DOHH2 (cell line): ENCODE measurements at regions not wholly inside any gene's neighbourhood (a gene's known extent, or its start where the extent isn't known, plus 50 kb on each side); places are given as distances from the start of the nearest gene placed in this dataset.

Source experiments
- H3F3A ChIP-seq: fragments of 200-600 bp; sonication (generic), shearing (Covaris generic); 2 replicates; pipeline ENCODE4 v1.6.0; 2016; ENCODE audit warnings: antibody characterized with exemption, mild to moderate bottlenecking; ENCODE audit not compliant: control insufficient read depth, insufficient read depth
- H3K27ac ChIP-seq: fragments of 200-600 bp; sonication (generic); 2 replicates; pipeline ENCODE4 v1.5.1; 2014; ENCODE audit warnings: low read depth, mild to moderate bottlenecking, low read length, moderate library complexity
- H3K27me3 ChIP-seq: fragments of 200-600 bp; sonication (generic); 2 replicates; pipeline ENCODE4 v1.6.1; 2014; ENCODE audit warnings: mild to moderate bottlenecking, low read length, mixed read lengths; ENCODE audit not compliant: control insufficient read depth
- H3K36me3 ChIP-seq: fragments of 200-600 bp; sonication (generic); 2 replicates; pipeline ENCODE4 v1.6.1; 2014; ENCODE audit warnings: mild to moderate bottlenecking, low read length, moderate library complexity, mixed read lengths; ENCODE audit not compliant: control insufficient read depth
- H3K4me1 ChIP-seq: fragments of 200-600 bp; sonication (generic); 2 replicates; pipeline ENCODE4 v1.6.1; 2014; ENCODE audit warnings: mild to moderate bottlenecking, low read length, mixed read lengths; ENCODE audit not compliant: control insufficient read depth
- H3K4me2 ChIP-seq: fragments of 200-600 bp; sonication (generic); 2 replicates; pipeline ENCODE4 v1.6.0; 2014; ENCODE audit warnings: mild to moderate bottlenecking, low read length, moderate library complexity
- H3K4me3 ChIP-seq: fragments of 200-600 bp; sonication (generic); 2 replicates; pipeline ENCODE4 v1.5.1; 2014; ENCODE audit warnings: mild to moderate bottlenecking, low read length, mixed read lengths
- H3K79me2 ChIP-seq: fragments of 200-600 bp; sonication (generic); 2 replicates; pipeline ENCODE4 v1.6.1; 2014; ENCODE audit warnings: mild to moderate bottlenecking, low read length, mixed read lengths; ENCODE audit not compliant: control insufficient read depth
- H3K9me2 ChIP-seq: fragments of 200-600 bp; sonication (generic); replicated peaks from 2 replicates; pipeline ENCODE4 v1.6.1; 2014; ENCODE audit warnings: mild to moderate bottlenecking, low read length, mixed read lengths; ENCODE audit not compliant: control insufficient read depth
- H3K9me3 ChIP-seq: fragments of 200-600 bp; sonication (generic); 2 replicates; pipeline ENCODE4 v1.6.1; 2014; ENCODE audit warnings: antibody characterized with exemption, low read length, mixed read lengths; ENCODE audit not compliant: control insufficient read depth, insufficient read depth
- H4K20me1 ChIP-seq: fragments of 200-600 bp; sonication (generic); 2 replicates; pipeline ENCODE4 v1.6.0; 2014; ENCODE audit warnings: low read depth, mild to moderate bottlenecking, antibody characterized with exemption, low read length, moderate library complexity; ENCODE audit not compliant: control insufficient read depth, insufficient read depth
- EZH2phosphoT487 ChIP-seq: fragments of 200-600 bp; sonication (generic); IDR thresholded peaks from 2 replicates; pipeline ENCODE4 v1.6.1; 2017; ENCODE audit warnings: borderline replicate concordance, mild to moderate bottlenecking, antibody characterized with exemption, low read length, moderate library complexity, mixed read lengths
- TF ChIP-seq, protein P1 (sequence below): fragments of 200-600 bp; sonication (generic); IDR thresholded peaks from one replicate; pipeline ENCODE4 v1.5.1; 2014; ENCODE audit warnings: antibody characterized with exemption, mild to moderate bottlenecking, low read depth, low read length; ENCODE audit not compliant: poor library complexity, severe bottlenecking

DNA sequence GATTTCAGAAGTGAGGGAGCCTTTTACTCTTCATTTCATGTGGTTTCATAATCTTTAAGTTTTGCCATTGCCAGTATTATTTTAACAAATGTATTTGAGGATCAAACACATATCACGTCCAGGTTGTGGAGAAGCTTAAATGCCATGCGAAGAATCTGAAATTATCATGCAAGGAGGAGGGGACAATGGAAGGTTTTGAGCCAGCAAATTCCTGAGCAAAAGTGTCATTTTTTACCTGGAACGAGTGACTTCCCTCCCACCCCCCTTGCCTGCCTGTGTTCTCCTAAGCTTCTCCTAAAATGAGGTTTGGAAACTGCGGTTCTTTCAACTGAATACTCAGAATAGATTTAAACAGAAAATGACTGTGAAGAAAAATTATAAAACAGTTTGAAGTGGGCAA lies 77.6 kb downstream of the C16orf95 start:
- Histone ChIP-seq H3K9me2 (no peaks in the 10 kb centered on the region), H3K4me1 (peaks cover 5% of the 10 kb centered on the region), H3K4me2 (no peak overlapping the region), H3K36me3 (no peaks in the 10 kb centered on the region), H3K27ac (no peak overlapping the region), H3F3A (no peaks in the 10 kb centered on the region), H3K27me3 (peaks cover 6% of the 10 kb centered on the region; the same call in 1 of the 2 replicates), H4K20me1 (no peaks in the 10 kb centered on the region), H3K4me3 (no peak overlapping the region), H3K79me2 (no peaks in the 10 kb centered on the region), H3K9me3 (no peaks in the 10 kb centered on the region)
- TF ChIP-seq EZH2phosphoT487 = no peak
- TF ChIP-seq, protein P1, sequence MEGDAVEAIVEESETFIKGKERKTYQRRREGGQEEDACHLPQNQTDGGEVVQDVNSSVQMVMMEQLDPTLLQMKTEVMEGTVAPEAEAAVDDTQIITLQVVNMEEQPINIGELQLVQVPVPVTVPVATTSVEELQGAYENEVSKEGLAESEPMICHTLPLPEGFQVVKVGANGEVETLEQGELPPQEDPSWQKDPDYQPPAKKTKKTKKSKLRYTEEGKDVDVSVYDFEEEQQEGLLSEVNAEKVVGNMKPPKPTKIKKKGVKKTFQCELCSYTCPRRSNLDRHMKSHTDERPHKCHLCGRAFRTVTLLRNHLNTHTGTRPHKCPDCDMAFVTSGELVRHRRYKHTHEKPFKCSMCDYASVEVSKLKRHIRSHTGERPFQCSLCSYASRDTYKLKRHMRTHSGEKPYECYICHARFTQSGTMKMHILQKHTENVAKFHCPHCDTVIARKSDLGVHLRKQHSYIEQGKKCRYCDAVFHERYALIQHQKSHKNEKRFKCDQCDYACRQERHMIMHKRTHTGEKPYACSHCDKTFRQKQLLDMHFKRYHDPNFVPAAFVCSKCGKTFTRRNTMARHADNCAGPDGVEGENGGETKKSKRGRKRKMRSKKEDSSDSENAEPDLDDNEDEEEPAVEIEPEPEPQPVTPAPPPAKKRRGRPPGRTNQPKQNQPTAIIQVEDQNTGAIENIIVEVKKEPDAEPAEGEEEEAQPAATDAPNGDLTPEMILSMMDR = no peak

DNA sequence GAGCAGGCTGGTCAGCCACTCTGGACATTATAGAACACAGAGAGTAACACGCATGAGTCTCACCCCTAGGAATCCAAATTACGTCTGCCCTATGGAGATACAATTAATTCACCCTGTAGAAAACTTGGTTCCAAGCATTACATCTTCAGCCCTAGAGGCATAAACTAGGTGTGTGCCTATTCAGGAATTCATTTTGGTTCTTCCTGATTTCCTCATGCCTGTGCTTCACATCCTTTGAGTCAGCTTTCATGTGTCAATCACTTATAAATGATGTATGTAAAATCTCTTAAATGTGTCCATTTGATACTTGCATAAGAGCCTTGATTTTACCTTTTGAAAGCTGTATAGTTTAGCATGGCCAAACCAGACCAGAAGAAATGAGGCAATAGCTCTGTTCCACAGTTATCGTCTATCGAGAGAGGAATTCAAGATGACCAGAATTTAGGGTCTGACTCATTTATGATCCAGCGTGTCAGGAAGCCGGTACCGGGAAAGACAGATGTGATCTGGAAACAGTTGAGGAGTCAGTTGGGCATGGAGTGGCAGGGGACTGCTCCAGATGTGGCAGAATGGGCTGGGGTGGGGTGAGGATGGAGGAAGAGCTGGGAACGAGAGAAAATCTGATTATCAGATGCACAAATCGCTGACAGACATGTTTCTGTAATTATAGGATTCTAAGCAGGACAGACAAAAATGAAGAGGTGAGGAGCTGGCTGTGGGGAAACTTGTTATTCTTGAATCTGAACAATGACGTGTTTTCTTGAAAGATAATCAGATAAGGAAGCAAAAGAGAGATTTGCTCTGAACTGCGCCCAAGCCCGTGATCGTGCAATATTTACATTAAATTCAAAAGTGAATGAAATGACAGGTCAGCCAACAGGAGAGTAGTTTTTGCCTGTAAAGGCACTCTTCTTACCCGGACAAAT lies 76.7 kb downstream of the C16orf95 start:
- H3K27ac ChIP-seq = no peak overlapping the region
- H3K36me3 ChIP-seq = no peaks in the 10 kb centered on the region
- H3K9me3 ChIP-seq = no peaks in the 10 kb centered on the region
- peaks cover 6% of the 10 kb centered on the region; the same call in 1 of the 2 replicates for H3K27me3 ChIP-seq
- H3K4me1 ChIP-seq = peaks cover 5% of the 10 kb centered on the region
- no peaks in the 10 kb centered on the region for H4K20me1 ChIP-seq
- no peak overlapping the region for H3K4me3 ChIP-seq
- no peak for TF ChIP-seq EZH2phosphoT487
- TF ChIP-seq, protein P1 = no peak
- H3K9me2 ChIP-seq = no peaks in the 10 kb centered on the region
- H3K4me2 ChIP-seq = no peak overlapping the region
- H3K79me2 ChIP-seq = no peaks in the 10 kb centered on the region
- no peaks in the 10 kb centered on the region for H3F3A ChIP-seq

DNA sequence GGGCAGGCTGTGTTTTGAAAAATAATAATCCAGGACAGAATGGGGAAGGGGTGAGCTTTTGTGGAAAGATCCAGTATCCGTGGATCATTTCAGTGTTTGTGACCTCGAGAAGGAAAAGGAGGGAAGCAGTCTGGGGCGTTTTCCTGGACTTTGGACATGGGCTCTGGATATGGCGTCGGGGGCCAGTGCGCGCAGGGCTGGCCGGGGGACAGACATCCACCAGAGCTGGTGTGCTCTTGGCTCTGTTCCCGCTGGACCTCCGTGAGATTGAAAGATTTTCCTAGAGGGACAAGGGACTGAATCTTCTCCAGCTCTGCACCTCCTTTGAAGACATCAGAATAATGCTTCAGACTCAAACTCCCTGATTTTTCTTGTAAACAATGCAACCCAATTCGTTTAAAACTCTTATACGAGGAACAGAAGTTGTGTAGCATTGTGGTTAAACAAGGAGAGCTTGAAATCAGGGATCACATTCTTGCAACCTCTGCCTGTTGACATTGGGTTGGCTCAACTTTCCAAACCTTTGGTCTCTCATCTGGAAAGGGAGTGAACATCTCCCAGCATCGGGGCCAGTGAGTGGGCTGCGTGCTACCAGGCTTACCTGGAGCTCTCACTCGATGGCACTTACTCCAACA lies 75.9 kb downstream of the C16orf95 start:
- no peak overlapping the region for H3K4me3 ChIP-seq
- TF ChIP-seq, protein P1 = no peak
- no peak for TF ChIP-seq EZH2phosphoT487
- no peak overlapping the region for H3K4me2 ChIP-seq
- no peaks in the 10 kb centered on the region for H3K9me3 ChIP-seq
- H4K20me1 ChIP-seq = no peaks in the 10 kb centered on the region
- H3K27ac ChIP-seq = no peak overlapping the region
- peaks cover 1% of the 10 kb centered on the region for H3K4me1 ChIP-seq
- no peaks in the 10 kb centered on the region for H3F3A ChIP-seq
- no peaks in the 10 kb centered on the region for H3K79me2 ChIP-seq
- no peaks in the 10 kb centered on the region for H3K9me2 ChIP-seq
- H3K27me3 ChIP-seq = peaks cover 6% of the 10 kb centered on the region; the same call in 1 of the 2 replicates
- no peaks in the 10 kb centered on the region for H3K36me3 ChIP-seq
